Activated T-helper 1 cell treated with anti-CD3 and anti-CD28 coated beads, Interleukin-12 subunit alpha, Interleukin-12 subunit beta, Interleukin-2, Interleukin-4 antibody, amounts not matched to agents 30 ng/mL and 10 ng/mL and 1 ng/mL, durations not matched to agents 14 hours and 24 hours and 36 hours (primary cell): ENCODE measurements at regions not wholly inside any gene's neighbourhood (a gene's known extent, or its start where the extent isn't known, plus 50 kb on each side); places are given as distances from the start of the nearest gene placed in this dataset.
"Not testable (repeated sequence)": the region's sequence is repeated elsewhere in the genome, so short reads cannot be mapped to it uniquely, and the experiment has no call there.

ENCODE experiments used
- DNase-seq: peaks from one replicate; pipeline ENCODE4 v3.0.0; 2021; ENCODE audit warnings: low spot score
- H3K27ac Mint-ChIP-seq: one replicate; pipeline ENCODE4 v1.8.0; 2021; ENCODE audit warnings: mild to moderate bottlenecking, mixed read lengths
- H3K27me3 Mint-ChIP-seq: one replicate; pipeline ENCODE4 v1.8.0; 2022; ENCODE audit warnings: mild to moderate bottlenecking, moderate library complexity, mixed read lengths; ENCODE audit not compliant: insufficient read depth
- H3K36me3 Mint-ChIP-seq: one replicate; pipeline ENCODE4 v1.8.0; 2021; ENCODE audit warnings: low read depth, mixed read lengths
- H3K4me1 Mint-ChIP-seq: one replicate; pipeline ENCODE4 v1.8.0; 2021; ENCODE audit warnings: low read depth, mixed read lengths
- H3K4me3 Mint-ChIP-seq: one replicate; pipeline ENCODE4 v1.8.0; 2021; ENCODE audit warnings: mild to moderate bottlenecking, moderate library complexity, mixed read lengths
- H3K9me3 Mint-ChIP-seq: one replicate; pipeline ENCODE4 v1.8.0; 2021; ENCODE audit warnings: mixed read lengths
- intact Hi-C: fragments of 100-400 bp; cut with micrococcal nuclease; formaldehyde crosslinking; loops from one replicate; pipeline ENCODE4 v1.15.1; 2024

- DNase-seq, H3K9me3 Mint-ChIP-seq, H3K36me3 Mint-ChIP-seq, H3K4me3 Mint-ChIP-seq, H3K27me3 Mint-ChIP-seq, H3K27ac Mint-ChIP-seq, H3K4me1 Mint-ChIP-seq, intact Hi-C loops: not testable (repeated sequence)
Observed at GRCh38 chr7:39798077-39798476, 152.0 kb upstream of the CDK13 start.

- Mint-ChIP-seq H3K9me3 (no peaks in the 10 kb centered on the region), H3K4me1 (no peaks in the 10 kb centered on the region), H3K4me3 (no peak overlapping the region), H3K27me3 (peaks cover 12% of the 10 kb centered on the region), H3K27ac (no peak overlapping the region), H3K36me3 (no peaks in the 10 kb centered on the region)
- no peak for DNase-seq
- intact Hi-C loops: no loop called here
Observed at GRCh38 chr7:39808796-39809481, 141.1 kb upstream of the CDK13 start.

- peaks cover 18% of the 10 kb centered on the region for H3K27me3 Mint-ChIP-seq
- no peaks in the 10 kb centered on the region for H3K9me3 Mint-ChIP-seq
- DNase-seq: no peak
- intact Hi-C loops: no loop called here
- no peaks in the 10 kb centered on the region for H3K4me1 Mint-ChIP-seq
- no peak overlapping the region for H3K27ac Mint-ChIP-seq
- H3K4me3 Mint-ChIP-seq: no peak overlapping the region
- no peaks in the 10 kb centered on the region for H3K36me3 Mint-ChIP-seq
Observed at GRCh38 chr7:39810204-39810642, 139.8 kb upstream of the CDK13 start.

- DNase-seq: no peak
- H3K9me3 Mint-ChIP-seq: no peaks in the 10 kb centered on the region
- no peaks in the 10 kb centered on the region for H3K36me3 Mint-ChIP-seq
- H3K4me3 Mint-ChIP-seq: no peak overlapping the region
- no peaks in the 10 kb centered on the region for H3K4me1 Mint-ChIP-seq
- peaks cover 18% of the 10 kb centered on the region for H3K27me3 Mint-ChIP-seq
- intact Hi-C loops: no loop called here
- no peak overlapping the region for H3K27ac Mint-ChIP-seq
Observed at GRCh38 chr7:39810710-39811109, 139.3 kb upstream of the CDK13 start.

GRCh38 chr7:39811161-39811614 is 138.9 kb upstream of the CDK13 start:
- intact Hi-C loops: no loop called here
- peaks cover 19% of the 10 kb centered on the region for H3K27me3 Mint-ChIP-seq
- no peak overlapping the region for H3K4me3 Mint-ChIP-seq
- H3K27ac Mint-ChIP-seq: no peak overlapping the region
- no peak for DNase-seq
- no peaks in the 10 kb centered on the region for H3K4me1 Mint-ChIP-seq
- H3K9me3 Mint-ChIP-seq: no peaks in the 10 kb centered on the region
- H3K36me3 Mint-ChIP-seq: no peaks in the 10 kb centered on the region

- Mint-ChIP-seq H3K36me3 (no peaks in the 10 kb centered on the region), H3K4me1 (no peaks in the 10 kb centered on the region), H3K9me3 (no peaks in the 10 kb centered on the region), H3K27ac (no peak overlapping the region), H3K27me3 (peaks cover 35% of the 10 kb centered on the region), H3K4me3 (no peak overlapping the region)
- intact Hi-C loops: no loop called here
- DNase-seq: no peak
Observed at GRCh38 chr7:39816462-39817060, 133.5 kb upstream of the CDK13 start.

- H3K4me1 Mint-ChIP-seq: no peaks in the 10 kb centered on the region
- H3K4me3 Mint-ChIP-seq: no peak overlapping the region
- H3K9me3 Mint-ChIP-seq: no peaks in the 10 kb centered on the region
- intact Hi-C loops: no loop called here
- no peak for DNase-seq
- peaks cover 40% of the 10 kb centered on the region for H3K27me3 Mint-ChIP-seq
- no peaks in the 10 kb centered on the region for H3K36me3 Mint-ChIP-seq
- H3K27ac Mint-ChIP-seq: no peak overlapping the region
Observed at GRCh38 chr7:39819514-39819913, 130.5 kb upstream of the CDK13 start.

- Mint-ChIP-seq H3K27me3 (peaks cover 37% of the 10 kb centered on the region), H3K36me3 (no peaks in the 10 kb centered on the region), H3K4me3 (no peak overlapping the region), H3K27ac (no peak overlapping the region), H3K9me3 (no peaks in the 10 kb centered on the region), H3K4me1 (no peaks in the 10 kb centered on the region)
- intact Hi-C loops: no loop called here
- no peak for DNase-seq
Observed at GRCh38 chr7:39824456-39825200, 125.4 kb upstream of the CDK13 start.

- Mint-ChIP-seq H3K27me3 (peaks cover 37% of the 10 kb centered on the region), H3K4me1 (no peaks in the 10 kb centered on the region), H3K4me3 (no peak overlapping the region), H3K27ac (no peak overlapping the region), H3K9me3 (no peaks in the 10 kb centered on the region), H3K36me3 (no peaks in the 10 kb centered on the region)
- DNase-seq: no peak
- intact Hi-C loops: no loop called here
Observed at GRCh38 chr7:39825401-39825980, 124.6 kb upstream of the CDK13 start.

- intact Hi-C loops: no loop called here
- Mint-ChIP-seq H3K9me3 (no peaks in the 10 kb centered on the region), H3K27ac (no peak overlapping the region), H3K4me1 (no peaks in the 10 kb centered on the region), H3K27me3 (peaks cover 39% of the 10 kb centered on the region), H3K36me3 (no peaks in the 10 kb centered on the region), H3K4me3 (no peak overlapping the region)
- DNase-seq: no peak
Observed at GRCh38 chr7:39826166-39826565, 123.9 kb upstream of the CDK13 start.

- intact Hi-C loops: no loop called here
- DNase-seq: no peak
- Mint-ChIP-seq H3K36me3 (no peaks in the 10 kb centered on the region), H3K4me3 (no peak overlapping the region), H3K27ac (no peak overlapping the region), H3K27me3 (peaks cover 50% of the 10 kb centered on the region), H3K4me1 (no peaks in the 10 kb centered on the region), H3K9me3 (no peaks in the 10 kb centered on the region)
Observed at GRCh38 chr7:39827571-39827970, 122.5 kb upstream of the CDK13 start.

- no peak for DNase-seq
- no peaks in the 10 kb centered on the region for H3K36me3 Mint-ChIP-seq
- no peaks in the 10 kb centered on the region for H3K4me1 Mint-ChIP-seq
- no peak overlapping the region for H3K4me3 Mint-ChIP-seq
- no peak overlapping the region for H3K27ac Mint-ChIP-seq
- no peaks in the 10 kb centered on the region for H3K9me3 Mint-ChIP-seq
- intact Hi-C loops: no loop called here
- H3K27me3 Mint-ChIP-seq: peaks cover 54% of the 10 kb centered on the region
Observed at GRCh38 chr7:39829028-39829427, 121.0 kb upstream of the CDK13 start.

GRCh38 chr7:39832519-39833085 is 117.5 kb upstream of the CDK13 start:
- H3K36me3 Mint-ChIP-seq: no peaks in the 10 kb centered on the region
- no peak overlapping the region for H3K27ac Mint-ChIP-seq
- no peak overlapping the region for H3K4me3 Mint-ChIP-seq
- no peak for DNase-seq
- H3K27me3 Mint-ChIP-seq: peaks cover 70% of the 10 kb centered on the region
- no peaks in the 10 kb centered on the region for H3K4me1 Mint-ChIP-seq
- intact Hi-C loops: loop anchor here (10.0 kb wide), 1 partner anchor 248 kb away; no protein-coding TSS in a partner anchor
- H3K9me3 Mint-ChIP-seq: no peaks in the 10 kb centered on the region
